ENCODE measurements at regions not wholly inside any gene's neighbourhood (a gene's known extent, or its start where the extent isn't known, plus 50 kb on each side); places are given as distances from the start of the nearest gene placed in this dataset.
"Not testable (repeated sequence)": the region's sequence is repeated elsewhere in the genome, so short reads cannot be mapped to it uniquely, and the experiment has no call there.

- ATAC-seq, result no peak
- Mint-ChIP-seq H3K36me3 (peaks cover 8% of the 10 kb centered on the region), H3K27me3 (ENCODE audit: low read depth in 2 of 2) (no peaks in the 10 kb centered on the region), H3K9me3 (peaks cover 15 to 25% of the 10 kb centered on the region in 2 donors), H3K4me3 (no peak overlapping the region), H3K4me1 (no peaks in the 10 kb centered on the region), H3K27ac (no peak overlapping the region)
- TF ChIP-seq CTCF (IDR thresholded peaks at IDR 0.05), result no peak
- H3K4me3 ChIP-seq (ENCODE audit: low read length), result no peak overlapping the region
- WGBS (ENCODE audit: insufficient coverage), result 91% methylated on average over 3 of the region's 3 CpGs
- no peaks in the 10 kb centered on the region for H3K4me1 ChIP-seq (ENCODE audit: control insufficient read depth, insufficient read depth, low read length)
- no peak overlapping the region for H3K27ac ChIP-seq (ENCODE audit: low read length)
- no peaks in the 10 kb centered on the region for H3K36me3 ChIP-seq (ENCODE audit: control insufficient read depth, insufficient read depth, low read length)
- intact Hi-C loops (cut with micrococcal nuclease), result no loop called here
- no peak for DNase-seq
- no peaks in the 10 kb centered on the region for H3K27me3 ChIP-seq (ENCODE audit: control insufficient read depth, insufficient read depth, low read length)
- H3K9me3 ChIP-seq (ENCODE audit: control insufficient read depth, insufficient read depth, low read length), result peaks cover 8% of the 10 kb centered on the region
Measured at GRCh38 chr5:92836855-92837755, 743.9 kb downstream of the NR2F1-AS1 start.

- DNase-seq (no peak), ATAC-seq (no peak)
- Mint-ChIP-seq H3K36me3 (no peaks in the 10 kb centered on the region), H3K27me3 (ENCODE audit: low read depth in 2 of 2) (no peaks in the 10 kb centered on the region), H3K4me1 (no peaks in the 10 kb centered on the region), H3K4me3 (no peak overlapping the region), H3K27ac (no peak overlapping the region), H3K9me3 (peaks cover 9 to 19% of the 10 kb centered on the region in 2 donors)
- Histone ChIP-seq H3K27ac (ENCODE audit: low read length) (no peak overlapping the region), H3K4me3 (ENCODE audit: low read length) (no peak overlapping the region), H3K36me3 (ENCODE audit: control insufficient read depth, insufficient read depth, low read length) (no peaks in the 10 kb centered on the region), H3K4me1 (ENCODE audit: control insufficient read depth, insufficient read depth, low read length) (no peaks in the 10 kb centered on the region), H3K27me3 (ENCODE audit: control insufficient read depth, insufficient read depth, low read length) (no peaks in the 10 kb centered on the region), H3K9me3 (ENCODE audit: control insufficient read depth, insufficient read depth, low read length) (peaks cover 8% of the 10 kb centered on the region)
- WGBS (ENCODE audit: insufficient coverage), result 0% methylated on average over 1 of the region's 1 CpG
- no peak for TF ChIP-seq CTCF (IDR thresholded peaks at IDR 0.05)
- intact Hi-C loops (cut with micrococcal nuclease), result no loop called here
Measured at GRCh38 chr5:92835712-92836111, 745.3 kb downstream of the NR2F1-AS1 start.

GRCh38 chr5:92823551-92823950 lies 757.5 kb downstream of the NR2F1-AS1 start:
- not testable (repeated sequence) for H3K36me3 ChIP-seq (ENCODE audit: control insufficient read depth, insufficient read depth, low read length)
- H3K9me3 Mint-ChIP-seq, result peaks cover 5 to 12% of the 10 kb centered on the region in 2 donors

GRCh38 chr5:92822183-92822582 lies 758.8 kb downstream of the NR2F1-AS1 start:
- WGBS (ENCODE audit: insufficient coverage), result 81% methylated on average over 6 of the region's 9 CpGs
- no peaks in the 10 kb centered on the region for H3K9me3 ChIP-seq (ENCODE audit: control insufficient read depth, insufficient read depth, low read length)
- no peaks in the 10 kb centered on the region for H3K27me3 ChIP-seq (ENCODE audit: control insufficient read depth, insufficient read depth, low read length)
- peaks cover 9 to 15% of the 10 kb centered on the region in 2 donors for H3K9me3 Mint-ChIP-seq
- no peak overlapping the region for H3K27ac Mint-ChIP-seq
- TF ChIP-seq CTCF (IDR thresholded peaks at IDR 0.05), result no peak
- ATAC-seq (no peak), DNase-seq (no peak)
- intact Hi-C loops (cut with micrococcal nuclease), result no loop called here
- H3K4me1 ChIP-seq (ENCODE audit: control insufficient read depth, insufficient read depth, low read length), result no peaks in the 10 kb centered on the region
- no peak overlapping the region for H3K4me3 Mint-ChIP-seq
- H3K27ac ChIP-seq (ENCODE audit: low read length), result no peak overlapping the region
- no peaks in the 10 kb centered on the region for H3K27me3 Mint-ChIP-seq (ENCODE audit: low read depth in 2 of 2)
- no peak overlapping the region for H3K4me3 ChIP-seq (ENCODE audit: low read length)
- no peaks in the 10 kb centered on the region for H3K36me3 Mint-ChIP-seq
- H3K4me1 Mint-ChIP-seq, result no peaks in the 10 kb centered on the region
- H3K36me3 ChIP-seq (ENCODE audit: control insufficient read depth, insufficient read depth, low read length), result no peaks in the 10 kb centered on the region

More at GRCh38 chr5:92823551-92823950, 757.5 kb downstream of the NR2F1-AS1 start:
- DNase-seq; H3K9me3 ChIP-seq (ENCODE audit: control insufficient read depth, insufficient read depth, low read length); H3K36me3 Mint-ChIP-seq; H3K4me1 ChIP-seq (ENCODE audit: control insufficient read depth, insufficient read depth, low read length); H3K27ac Mint-ChIP-seq; H3K27me3 Mint-ChIP-seq (ENCODE audit: low read depth in 2 of 2); H3K27ac ChIP-seq (ENCODE audit: low read length); H3K4me1 Mint-ChIP-seq; H3K4me3 Mint-ChIP-seq; H3K27me3 ChIP-seq (ENCODE audit: control insufficient read depth, insufficient read depth, low read length); ATAC-seq; intact Hi-C loops (cut with micrococcal nuclease); H3K4me3 ChIP-seq (ENCODE audit: low read length): not testable (repeated sequence)
- WGBS (ENCODE audit: insufficient coverage), result 92% methylated on average over 3 of the region's 3 CpGs
